Astrocyte (in vitro differentiated cells and primary cell): ENCODE measurements at regions not wholly inside any gene's neighbourhood (a gene's known extent, or its start where the extent isn't known, plus 50 kb on each side); places are given as distances from the start of the nearest gene placed in this dataset.

Experiments
- DNase-seq: peaks from one replicate; pipeline ENCODE4 v3.0.0-alpha.2; 2010; ENCODE audit warnings: low read depth
- FAIRE-seq: peaks from 2 replicates; lab custom pipeline; 2011; peaks lifted over from hg19 to GRCh38; lab: Jason Lieb, UNC
- H2AFZ ChIP-seq: 2 replicates; pipeline ENCODE4 v1.6.0; 2012; ENCODE audit warnings: low read depth, low read length, inconsistent platforms
- H3K27ac ChIP-seq: 2 replicates; pipeline ENCODE4 v1.5.1; 2011; ENCODE audit warnings: low read depth, low read length, inconsistent platforms
- H3K27me3 ChIP-seq: 2 replicates; pipeline ENCODE4 v1.6.0; 2011; ENCODE audit warnings: low read length, inconsistent platforms; ENCODE audit not compliant: insufficient read depth
- H3K36me3 ChIP-seq: 2 replicates; pipeline ENCODE4 v1.5.1; 2011; ENCODE audit warnings: low read length, inconsistent platforms; ENCODE audit not compliant: insufficient read depth
- H3K4me1 ChIP-seq: 2 replicates; pipeline ENCODE4 v1.5.1; 2011; ENCODE audit warnings: low read length, inconsistent platforms; ENCODE audit not compliant: insufficient read depth
- H3K4me2 ChIP-seq: 2 replicates; pipeline ENCODE4 v1.6.0; 2012; ENCODE audit warnings: low read length, inconsistent platforms
- H3K4me3 ChIP-seq: 2 replicates; pipeline ENCODE4 v1.5.1; 2011; ENCODE audit warnings: low read depth, mild to moderate bottlenecking, low read length, inconsistent platforms; ENCODE audit not compliant: insufficient read depth
- H3K79me2 ChIP-seq: 2 replicates; pipeline ENCODE4 v1.6.0; 2012; ENCODE audit warnings: mild to moderate bottlenecking, low read length, inconsistent platforms; ENCODE audit not compliant: insufficient read depth
- H3K9ac ChIP-seq: 2 replicates; pipeline ENCODE4 v1.6.0; 2012; ENCODE audit warnings: mild to moderate bottlenecking, low read length, inconsistent platforms
- H3K9me3 ChIP-seq: 2 replicates; pipeline ENCODE4 v1.5.1; 2012; ENCODE audit warnings: low read depth, mild to moderate bottlenecking, low read length, inconsistent platforms; ENCODE audit not compliant: insufficient read depth
- H4K20me1 ChIP-seq: 2 replicates; pipeline ENCODE4 v1.6.0; 2012; ENCODE audit warnings: low read length, inconsistent platforms; ENCODE audit not compliant: insufficient read depth
- H3K27ac Mint-ChIP-seq: one replicate; pipeline ENCODE4 v1.8.0; 2021; ENCODE audit warnings: mild to moderate bottlenecking, mixed read lengths; ENCODE audit not compliant: unreplicated experiment
- H3K27me3 Mint-ChIP-seq: one replicate; pipeline ENCODE4 v1.8.0; 2021; ENCODE audit warnings: low read depth, mixed read lengths; ENCODE audit not compliant: unreplicated experiment
- H3K36me3 Mint-ChIP-seq: one replicate; pipeline ENCODE4 v1.8.0; 2021; ENCODE audit warnings: low read depth, mixed read lengths; ENCODE audit not compliant: unreplicated experiment
- H3K4me1 Mint-ChIP-seq: one replicate; pipeline ENCODE4 v1.8.0; 2021; ENCODE audit warnings: low read depth, mixed read lengths; ENCODE audit not compliant: unreplicated experiment
- H3K4me3 Mint-ChIP-seq: one replicate; pipeline ENCODE4 v1.8.0; 2021; ENCODE audit warnings: mild to moderate bottlenecking, moderate library complexity, mixed read lengths; ENCODE audit not compliant: unreplicated experiment
- H3K9me3 Mint-ChIP-seq: one replicate; pipeline ENCODE4 v1.8.0; 2021; ENCODE audit warnings: mild to moderate bottlenecking, mixed read lengths; ENCODE audit not compliant: unreplicated experiment
- EZH2 ChIP-seq: IDR thresholded peaks from 2 replicates; pipeline ENCODE4 v1.6.1; 2012; ENCODE audit warnings: mild to moderate bottlenecking, low read length, inconsistent platforms; ENCODE audit not compliant: insufficient read depth
- TF ChIP-seq, protein P1 (sequence below): IDR thresholded peaks from 2 replicates; pipeline ENCODE4 v1.5.1; 2011; ENCODE audit warnings: low read depth, mild to moderate bottlenecking, inconsistent platforms, low read length, moderate library complexity; ENCODE audit not compliant: insufficient read depth

DNA sequence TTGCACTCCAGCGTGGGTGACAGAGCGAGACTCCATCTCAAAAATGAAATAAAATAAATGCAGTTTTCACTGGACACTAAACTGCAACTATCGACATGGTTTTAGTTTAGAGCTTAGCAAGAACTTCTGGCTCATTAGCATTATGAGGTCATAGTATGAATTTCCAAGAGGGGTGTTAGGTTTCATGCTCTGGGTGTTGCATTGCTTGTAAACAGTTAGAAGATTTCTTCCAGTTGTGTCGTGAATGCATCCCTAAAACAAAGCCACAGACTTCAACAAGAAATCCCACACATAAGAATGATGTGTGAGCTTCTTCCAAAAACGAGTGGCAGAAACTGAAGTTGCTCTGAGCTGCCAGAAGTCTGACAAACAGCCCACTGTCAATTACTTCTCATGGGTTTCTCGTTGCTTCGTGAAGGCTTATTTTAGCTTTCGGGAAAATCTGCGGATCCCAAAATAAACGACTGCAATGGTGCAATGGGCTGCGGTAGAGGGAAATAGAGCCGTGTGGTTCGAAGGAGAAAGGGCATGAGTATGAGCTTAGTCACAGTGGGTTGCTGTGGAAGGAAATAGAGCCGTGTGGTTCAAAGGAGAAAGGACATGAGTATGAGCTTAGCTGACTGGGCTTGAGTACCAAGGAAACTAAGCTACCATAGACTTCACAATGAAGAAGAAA is 354.9 kb downstream of the DHRSX start:
- Histone ChIP-seq H3K9me3 (peaks cover 2% of the 10 kb centered on the region), H4K20me1 (no peaks in the 10 kb centered on the region), H3K27me3 (peaks cover 2% of the 10 kb centered on the region), H3K79me2 (no peaks in the 10 kb centered on the region), H3K4me2 (peak overlapping the region; percentile 41), H3K4me1 (no peaks in the 10 kb centered on the region), H3K4me3 (no peak overlapping the region), H2AFZ (no peak overlapping the region), H3K36me3 (no peaks in the 10 kb centered on the region), H3K27ac (no peak overlapping the region), H3K9ac (no peak overlapping the region)
- DNase-seq (no peak), FAIRE-seq (no peak)
- Mint-ChIP-seq H3K27me3 (no peaks in the 10 kb centered on the region), H3K9me3 (peaks cover 2% of the 10 kb centered on the region), H3K4me3 (no peak overlapping the region), H3K36me3 (peaks cover 2% of the 10 kb centered on the region), H3K27ac (no peak overlapping the region), H3K4me1 (no peaks in the 10 kb centered on the region)
- TF ChIP-seq, protein P1, sequence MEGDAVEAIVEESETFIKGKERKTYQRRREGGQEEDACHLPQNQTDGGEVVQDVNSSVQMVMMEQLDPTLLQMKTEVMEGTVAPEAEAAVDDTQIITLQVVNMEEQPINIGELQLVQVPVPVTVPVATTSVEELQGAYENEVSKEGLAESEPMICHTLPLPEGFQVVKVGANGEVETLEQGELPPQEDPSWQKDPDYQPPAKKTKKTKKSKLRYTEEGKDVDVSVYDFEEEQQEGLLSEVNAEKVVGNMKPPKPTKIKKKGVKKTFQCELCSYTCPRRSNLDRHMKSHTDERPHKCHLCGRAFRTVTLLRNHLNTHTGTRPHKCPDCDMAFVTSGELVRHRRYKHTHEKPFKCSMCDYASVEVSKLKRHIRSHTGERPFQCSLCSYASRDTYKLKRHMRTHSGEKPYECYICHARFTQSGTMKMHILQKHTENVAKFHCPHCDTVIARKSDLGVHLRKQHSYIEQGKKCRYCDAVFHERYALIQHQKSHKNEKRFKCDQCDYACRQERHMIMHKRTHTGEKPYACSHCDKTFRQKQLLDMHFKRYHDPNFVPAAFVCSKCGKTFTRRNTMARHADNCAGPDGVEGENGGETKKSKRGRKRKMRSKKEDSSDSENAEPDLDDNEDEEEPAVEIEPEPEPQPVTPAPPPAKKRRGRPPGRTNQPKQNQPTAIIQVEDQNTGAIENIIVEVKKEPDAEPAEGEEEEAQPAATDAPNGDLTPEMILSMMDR = no peak
- TF ChIP-seq EZH2 = no peak

DNA sequence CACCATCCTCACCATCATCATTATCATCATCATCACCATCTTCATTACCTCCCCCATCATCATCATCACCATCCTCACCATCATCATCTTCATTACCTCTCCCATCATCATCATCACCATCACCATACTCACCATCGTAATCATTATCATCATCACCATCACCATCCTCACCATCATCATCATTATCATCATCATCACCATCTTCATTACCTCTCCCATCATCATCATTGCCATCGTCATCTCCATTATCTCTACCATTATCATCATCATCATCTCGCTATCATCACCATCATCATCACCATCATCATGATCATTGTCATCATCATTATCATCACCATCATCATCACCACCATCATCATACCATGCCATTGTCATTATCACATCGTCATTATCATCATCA is 362.9 kb downstream of the DHRSX start:
- FAIRE-seq (no peak), DNase-seq (no peak)
- Histone ChIP-seq H3K9me3 (no peaks in the 10 kb centered on the region), H3K4me2 (no peak overlapping the region), H3K36me3 (no peaks in the 10 kb centered on the region), H3K27me3 (peaks cover 2% of the 10 kb centered on the region), H2AFZ (no peak overlapping the region), H3K4me1 (no peaks in the 10 kb centered on the region), H3K27ac (no peak overlapping the region), H4K20me1 (no peaks in the 10 kb centered on the region), H3K79me2 (no peaks in the 10 kb centered on the region), H3K9ac (no peak overlapping the region), H3K4me3 (no peak overlapping the region)
- Mint-ChIP-seq H3K9me3 (peaks cover 4% of the 10 kb centered on the region), H3K4me1 (no peaks in the 10 kb centered on the region), H3K36me3 (no peaks in the 10 kb centered on the region), H3K4me3 (no peak overlapping the region), H3K27me3 (peaks cover 1% of the 10 kb centered on the region), H3K27ac (no peak overlapping the region)
- no peak for TF ChIP-seq EZH2
- TF ChIP-seq, protein P1 = no peak

DNA sequence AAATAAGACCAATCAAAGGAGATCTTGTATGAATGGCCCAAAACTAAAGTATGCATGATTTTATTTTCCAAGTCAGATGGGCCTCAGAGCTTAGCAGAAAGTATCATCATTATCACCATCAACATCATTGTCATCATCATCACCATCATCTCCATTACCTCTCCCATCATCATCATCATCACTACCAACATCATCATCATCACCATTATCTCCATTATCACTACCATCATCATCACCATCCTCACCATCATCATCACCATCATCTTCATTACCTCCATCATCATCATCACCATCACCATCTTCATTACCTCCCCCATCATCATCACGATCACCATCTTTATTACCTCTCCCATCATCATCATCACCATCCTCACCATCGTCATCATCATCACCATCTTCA is 363.9 kb downstream of the DHRSX start:
- no peak for TF ChIP-seq EZH2
- TF ChIP-seq, protein P1 = no peak
- H2AFZ ChIP-seq = no peak overlapping the region
- peaks cover 2% of the 10 kb centered on the region for H3K27me3 ChIP-seq
- no peaks in the 10 kb centered on the region for H3K9me3 ChIP-seq
- FAIRE-seq = no peak
- H3K9ac ChIP-seq = no peak overlapping the region
- Mint-ChIP-seq H3K36me3 (no peaks in the 10 kb centered on the region), H3K9me3 (peaks cover 4% of the 10 kb centered on the region), H3K27me3 (peaks cover 1% of the 10 kb centered on the region), H3K27ac (no peak overlapping the region), H3K4me3 (no peak overlapping the region), H3K4me1 (no peaks in the 10 kb centered on the region)
- no peaks in the 10 kb centered on the region for H4K20me1 ChIP-seq
- no peaks in the 10 kb centered on the region for H3K36me3 ChIP-seq
- no peak for DNase-seq
- no peak overlapping the region for H3K4me3 ChIP-seq
- no peaks in the 10 kb centered on the region for H3K79me2 ChIP-seq
- H3K4me2 ChIP-seq = no peak overlapping the region
- H3K27ac ChIP-seq = no peak overlapping the region
- no peaks in the 10 kb centered on the region for H3K4me1 ChIP-seq
